H1 (cell line): ENCODE measurements at regions not wholly inside any gene's neighbourhood (a gene's known extent, or its start where the extent isn't known, plus 50 kb on each side); places are given as distances from the start of the nearest gene placed in this dataset.
A peak's percentile ranks its signal among the peaks of the same experiment; 100 is the strongest.

ENCODE experiments used
- CTCF ChIA-PET: fragments of 300-600 bp; sonication (Branson Sonifier 250); formaldehyde crosslinking; loops from one replicate; lab custom pipeline; 2021; ENCODE audit not compliant: partially characterized antibody; lab: Charles Lee
- POLR2A ChIA-PET: fragments of 300-600 bp; sonication (Branson Sonifier 250); formaldehyde crosslinking; loops from one replicate; lab custom pipeline; 2021; ENCODE audit warnings: inconsistent platforms; ENCODE audit not compliant: partially characterized antibody; lab: Charles Lee
- DNase-seq, 2 experiments: peaks; one replicate each; pipeline versions ENCODE4 v3.0.0 to v3.0.0-alpha.2; 2010 to 2022; ENCODE audit warnings: low spot score in 2 of 2, low read depth in 1 of 2, mixed read lengths in 1 of 2
- FAIRE-seq: peaks from 2 replicates; lab custom pipeline; 2011; peaks lifted over from hg19 to GRCh38; lab: Jason Lieb, UNC
- H2AFZ ChIP-seq: 2 replicates; pipeline ENCODE4 v1.8.1; 2012; ENCODE audit warnings: low read length, inconsistent platforms
- H2AK5ac ChIP-seq: 2 replicates; pipeline ENCODE4 v1.6.1; 2013; ENCODE audit warnings: low read depth, low read length
- H2BK120ac ChIP-seq: replicated peaks from 2 replicates; pipeline ENCODE3; 2013; ENCODE audit warnings: low read depth, low read length, inconsistent platforms
- H2BK12ac ChIP-seq: 2 replicates; pipeline ENCODE4 v1.6.1; 2013; ENCODE audit warnings: low read depth, low read length
- H2BK15ac ChIP-seq: 2 replicates; pipeline ENCODE4 v1.6.1; 2013; ENCODE audit warnings: low read length
- H2BK20ac ChIP-seq: 2 replicates; pipeline ENCODE4 v1.6.1; 2013; ENCODE audit warnings: low read length
- H2BK5ac ChIP-seq: 2 replicates; pipeline ENCODE4 v1.6.1; 2013; ENCODE audit warnings: low read depth, low read length
- H3K14ac ChIP-seq: 2 replicates; pipeline ENCODE4 v1.6.1; 2013; ENCODE audit warnings: inconsistent platforms; ENCODE audit not compliant: insufficient read length
- H3K18ac ChIP-seq: 2 replicates; pipeline ENCODE4 v1.6.1; 2013; ENCODE audit warnings: low read length; ENCODE audit errors: extremely low read depth
- H3K23ac ChIP-seq: 2 replicates; pipeline ENCODE4 v1.6.1; 2013; ENCODE audit warnings: inconsistent platforms; ENCODE audit not compliant: insufficient read length
- H3K23me2 ChIP-seq: 2 replicates; pipeline ENCODE4 v1.6.1; 2013; ENCODE audit warnings: low read depth, low read length
- H3K27ac ChIP-seq: 2 replicates; pipeline ENCODE4 v1.6.1; 2011; ENCODE audit warnings: low read depth, low read length, inconsistent platforms
- H3K27me3 ChIP-seq, 4 experiments: replicated peaks in 1 of 4; 1 replicate in 1 of 4; 2 replicates in 3 of 4; pipeline versions ENCODE4 v1.6.1 to v1.8.1; 2011 to 2013; ENCODE audit warnings: low read length in 3 of 4, mild to moderate bottlenecking in 3 of 4, inconsistent platforms in 2 of 4, mixed read lengths in 2 of 4, moderate library complexity in 1 of 4; ENCODE audit not compliant: control insufficient read depth in 3 of 4, insufficient read depth in 3 of 4; ENCODE audit errors: extremely low read depth in 1 of 4
- H3K36me3 ChIP-seq, 4 experiments: 2 replicates each; pipeline versions ENCODE4 v1.6.1 to v1.8.1; 2011 to 2013; ENCODE audit warnings: mild to moderate bottlenecking in 4 of 4, low read length in 3 of 4, moderate library complexity in 2 of 4, control low read depth in 1 of 4, inconsistent platforms in 1 of 4; ENCODE audit not compliant: insufficient read depth in 4 of 4, control insufficient read depth in 2 of 4
- H3K4ac ChIP-seq: replicated peaks from 2 replicates; pipeline ENCODE3; 2013; ENCODE audit warnings: low read length, low read depth, mixed read lengths, inconsistent platforms; ENCODE audit not compliant: insufficient read length
- H3K4me1 ChIP-seq, 4 experiments: replicated peaks in 1 of 4; 1 replicate in 1 of 4; 2 replicates in 3 of 4; pipeline versions ENCODE4 v1.6.1 to v1.8.1; 2011 to 2013; ENCODE audit warnings: low read length in 3 of 4, inconsistent platforms in 2 of 4, mixed read lengths in 1 of 4; ENCODE audit not compliant: insufficient read depth in 4 of 4, control insufficient read depth in 3 of 4
- H3K4me2 ChIP-seq, 2 experiments: 2 replicates each; pipeline versions ENCODE4 v1.6.1 to v1.8.1; 2011 to 2013; ENCODE audit warnings: low read depth in 2 of 2, low read length in 2 of 2, control low read depth in 1 of 2, inconsistent platforms in 1 of 2, mild to moderate bottlenecking in 1 of 2; ENCODE audit not compliant: insufficient read depth in 1 of 2
- H3K4me3 ChIP-seq, 4 experiments: fragments of 200-600, 300-600 bp in 1 of 4; sonication (generic), shearing (Covaris generic), sonication (Bioruptor Twin) in 1 of 4; 2 replicates each; pipeline versions ENCODE4 v1.5.1 to v1.8.1; 2011 to 2016; ENCODE audit warnings: low read length in 4 of 4, low read depth in 3 of 4, control low read depth in 2 of 4, inconsistent platforms in 2 of 4, mild to moderate bottlenecking in 2 of 4, mixed read lengths in 1 of 4, moderate library complexity in 1 of 4; ENCODE audit not compliant: insufficient read depth in 2 of 4; ENCODE audit errors: extremely low read depth in 1 of 4
- H3K56ac ChIP-seq: replicated peaks from 2 replicates; pipeline ENCODE3; 2013; ENCODE audit warnings: low read depth, mild to moderate bottlenecking, mixed read lengths, low read length, inconsistent platforms; ENCODE audit not compliant: insufficient read length
- H3K79me1 ChIP-seq: 2 replicates; pipeline ENCODE4 v1.6.1; 2013; ENCODE audit warnings: low read depth, low read length, control low read depth
- H3K79me2 ChIP-seq, 2 experiments: 2 replicates each; pipeline versions ENCODE4 v1.6.1 to v1.8.1; 2012 to 2013; ENCODE audit warnings: low read length in 2 of 2, mild to moderate bottlenecking in 2 of 2, inconsistent platforms in 1 of 2; ENCODE audit not compliant: insufficient read depth in 2 of 2, control insufficient read depth in 1 of 2
- H3K9ac ChIP-seq, 4 experiments: replicated peaks in 1 of 4; 1 replicate in 1 of 4; 2 replicates in 3 of 4; pipeline versions ENCODE4 v1.6.1 to v1.8.1; 2011 to 2013; ENCODE audit warnings: low read depth in 3 of 4, low read length in 3 of 4, control low read depth in 2 of 4, mild to moderate bottlenecking in 2 of 4, moderate library complexity in 2 of 4, inconsistent platforms in 1 of 4; ENCODE audit errors: extremely low read depth in 1 of 4
- H3K9me3 ChIP-seq, 2 experiments: 2 replicates each; pipeline versions ENCODE4 v1.6.1 to v1.8.1; 2012 to 2013; ENCODE audit warnings: mild to moderate bottlenecking in 2 of 2, moderate library complexity in 2 of 2, control low read depth in 1 of 2, inconsistent platforms in 1 of 2, low read depth in 1 of 2, low read length in 1 of 2, mixed read lengths in 1 of 2; ENCODE audit not compliant: insufficient read depth in 2 of 2
- H4K20me1 ChIP-seq, 2 experiments: replicated peaks in 1 of 2; 2 replicates each; pipeline versions ENCODE3 to v1.8.1; 2011 to 2013; ENCODE audit warnings: inconsistent platforms in 2 of 2, low read length in 2 of 2, mild to moderate bottlenecking in 1 of 2; ENCODE audit not compliant: insufficient read depth in 2 of 2, control insufficient read depth in 1 of 2
- H4K5ac ChIP-seq: 2 replicates; pipeline ENCODE4 v1.6.1; 2013; ENCODE audit warnings: low read length, low read depth, mixed read lengths, inconsistent platforms; ENCODE audit not compliant: insufficient read length
- H4K8ac ChIP-seq: 2 replicates; pipeline ENCODE4 v1.8.0; 2013; ENCODE audit warnings: mild to moderate bottlenecking, moderate library complexity, low read length, inconsistent platforms; ENCODE audit not compliant: insufficient read depth; ENCODE audit errors: extremely low read depth
- H4K91ac ChIP-seq: replicated peaks from 2 replicates; pipeline ENCODE3; 2013; ENCODE audit warnings: low read length, mixed read lengths, inconsistent platforms; ENCODE audit not compliant: insufficient read length
- EGR1 ChIP-seq: IDR thresholded peaks from 2 replicates; pipeline ENCODE4 v1.6.1; 2011; ENCODE audit warnings: low read depth, low read length, borderline replicate concordance
- HDAC6 ChIP-seq: IDR thresholded peaks from one replicate; pipeline ENCODE4 v1.7.1; 2012; ENCODE audit warnings: low read depth, mild to moderate bottlenecking, inconsistent platforms, low read length, moderate library complexity
- JUN ChIP-seq: IDR thresholded peaks from 2 replicates; pipeline ENCODE4 v1.6.1; 2011; ENCODE audit warnings: low read depth, mild to moderate bottlenecking, improper control_type of control experiment, low read length
- PHF8 ChIP-seq: fragments of 200-600 bp; sonication (generic); conservative IDR thresholded peaks from 2 replicates; pipeline ENCODE4 v1.7.1; 2012; ENCODE audit warnings: low read depth, mild to moderate bottlenecking, inconsistent platforms, low read length, moderate library complexity
- POLR2AphosphoS5 ChIP-seq: IDR thresholded peaks from 2 replicates; pipeline ENCODE4 v1.6.1; 2011; ENCODE audit warnings: low read depth, low read length
- SIX5 ChIP-seq: IDR thresholded peaks from 2 replicates; pipeline ENCODE4 v1.6.1; 2011; ENCODE audit warnings: mild to moderate bottlenecking, low read depth, low read length

GRCh38 chr11:76268498-76268897 lies 62.2 kb upstream of the WNT11 start:
- no peak overlapping the region for H4K8ac ChIP-seq
- no peaks in the 10 kb centered on the region; a peak in 1 of 4 replicates for H3K9me3 ChIP-seq
- H3K23ac ChIP-seq, result no peak overlapping the region
- peak overlapping the region; percentile 85 for H3K56ac ChIP-seq
- no peak for DNase-seq
- no peak overlapping the region for H4K5ac ChIP-seq
- no peak overlapping the region for H4K91ac ChIP-seq
- no peak overlapping the region for H3K4ac ChIP-seq
- H4K20me1 ChIP-seq, result no peaks in the 10 kb centered on the region
- H3K79me2 ChIP-seq, result no peaks in the 10 kb centered on the region
- H3K18ac ChIP-seq, result no peak overlapping the region
- no peak overlapping the region for H2BK120ac ChIP-seq
- no peak overlapping the region for H2BK5ac ChIP-seq
- no peaks in the 10 kb centered on the region for H3K4me1 ChIP-seq
- H2BK15ac ChIP-seq, result no peak overlapping the region
- H2AFZ ChIP-seq, result no peak overlapping the region
- H2BK12ac ChIP-seq, result no peak overlapping the region
- FAIRE-seq, result no peak
- no peaks in the 10 kb centered on the region for H3K27me3 ChIP-seq
- CTCF ChIA-PET, result interaction anchor here (1.2 to 3.4 kb wide), 8 partner anchors 9 to 60 kb away, joined by 3 to 18 read pairs (median 8); no protein-coding TSS in a partner anchor
- no peaks in the 10 kb centered on the region for H3K36me3 ChIP-seq
- H3K9ac ChIP-seq, result no peak overlapping the region
- H3K23me2 ChIP-seq, result peaks cover 6% of the 10 kb centered on the region; the same call in 1 of the 2 replicates
- H2AK5ac ChIP-seq, result no peak overlapping the region
- no peak overlapping the region for H3K14ac ChIP-seq
- POLR2A ChIA-PET, result interaction anchor here (1.1 kb wide), 1 partner anchor 21 kb away, joined by 3 read pairs; no protein-coding TSS in a partner anchor
- H3K4me3 ChIP-seq, result no peak overlapping the region
- H2BK20ac ChIP-seq, result no peak overlapping the region
- no peaks in the 10 kb centered on the region for H3K79me1 ChIP-seq
- no peak overlapping the region for H3K4me2 ChIP-seq
- no peak overlapping the region for H3K27ac ChIP-seq
- TF ChIP-seq PHF8 (no peak), HDAC6 (no peak), JUN (no peak), POLR2AphosphoS5 (no peak), EGR1 (no peak), SIX5 (no peak)
